ENCODE measurements at regions not wholly inside any gene's neighbourhood (a gene's known extent, or its start where the extent isn't known, plus 50 kb on each side); places are given as distances from the start of the nearest gene placed in this dataset.

- FAIRE-seq (no peak), ATAC-seq (no peak), DNase-seq (ENCODE audit: extremely low read depth in 1 of 4, low spot score in 3 of 4) (no peak)
- BruUV-seq (replicated peaks), result no TSS peak
- Histone ChIP-seq H3K4me3 (no peak overlapping the region), H3K4me1 (replicated peaks in 1 of 2; ENCODE audit: control insufficient read depth in 2 of 2, insufficient read depth in 2 of 2, low read length in 2 of 2) (peaks cover 0 to 3% of the 10 kb centered on the region in 2 experiments; a peak in 1 of 5 replicates), H3K9me1 (ENCODE audit: control insufficient read depth, insufficient read depth, low read length) (no peaks in the 10 kb centered on the region), H3K9me3 (replicated peaks; ENCODE audit: control insufficient read depth, insufficient read depth, low read depth, low read length) (no peaks in the 10 kb centered on the region), H4K20me1 (replicated peaks; ENCODE audit: control insufficient read depth, insufficient read depth, low read length) (no peaks in the 10 kb centered on the region), H3K4me2 (ENCODE audit: insufficient read depth, low read length) (no peak overlapping the region), H3K79me2 (ENCODE audit: control insufficient read depth, insufficient read depth, low read length) (no peaks in the 10 kb centered on the region), H3K27ac (ENCODE audit: extremely low read depth, low read depth, low read length) (no peak overlapping the region), H3K27me3 (ENCODE audit: control insufficient read depth in 2 of 2, insufficient read depth in 2 of 2, low read length in 2 of 2) (no peaks in the 10 kb centered on the region), H3K36me3 (ENCODE audit: control insufficient read depth, insufficient read depth, low read length) (no peaks in the 10 kb centered on the region), H3K9ac (ENCODE audit: insufficient read depth in 1 of 2, low read depth in 2 of 2, low read length in 2 of 2) (no peak overlapping the region), H2AFZ (ENCODE audit: low read depth, low read length) (no peak overlapping the region)
- ChIA-PET POLR2A (interaction anchor here (0.7 kb wide), 1 partner anchor 362 kb away, joined by 3 read pairs; no protein-coding TSS in a partner anchor), CTCF (ENCODE audit: low intra/inter-chr PET ratio) (no interaction called here)
- in situ Hi-C loops (cut with MboI), result no loop called here
- intact Hi-C loops (cut with micrococcal nuclease), result no loop called here
- TF ChIP-seq ZFX (CRISPR knock-in tag; IDR thresholded peaks at IDR 0.05), result no peak
- no peak for TF ChIP-seq MTA3 (IDR thresholded peaks at IDR 0.05; ENCODE audit: borderline replicate concordance)
- TF ChIP-seq TEAD4 (IDR thresholded peaks at IDR 0.05; ENCODE audit: low read length), result no peak
- TF ChIP-seq TEAD4 (CRISPR knock-in tag; IDR thresholded peaks at IDR 0.05; ENCODE audit: borderline replicate concordance), result no peak
- TF ChIP-seq ZNF140 (CRISPR knock-in tag; IDR thresholded peaks at IDR 0.05), result no peak
- TF ChIP-seq NR2F6 (CRISPR knock-in tag; IDR thresholded peaks at IDR 0.05), result no peak
- TF ChIP-seq TSC22D4 (tag; IDR thresholded peaks at IDR 0.05), result no peak
- no peak for TF ChIP-seq BRF1 (IDR thresholded peaks at IDR 0.05; ENCODE audit: borderline replicate concordance, extremely low read depth, insufficient read length)
- no peak for TF ChIP-seq MBD2 (IDR thresholded peaks at IDR 0.05; ENCODE audit: borderline replicate concordance, low read depth)
- TF ChIP-seq OTX1 (CRISPR knock-in tag; IDR thresholded peaks at IDR 0.05), result no peak
- TF ChIP-seq CREB3L1 (IDR thresholded peaks at IDR 0.05; ENCODE audit: borderline replicate concordance, low read depth), result no peak
- no peak for TF ChIP-seq CHCHD3 (CRISPR knock-in tag; IDR thresholded peaks at IDR 0.05)
- TF ChIP-seq CBX3 (IDR thresholded peaks at IDR 0.05; ENCODE audit: borderline replicate concordance in 1 of 2, low read length in 2 of 2), result no peak
- TF ChIP-seq CREB3 (tag; conservative IDR thresholded peaks at IDR 0.05; ENCODE audit: low read depth), result no peak
- no peak for TF ChIP-seq ZNF655 (CRISPR knock-in tag; IDR thresholded peaks at IDR 0.05)
- TF ChIP-seq CBX8 (IDR thresholded peaks at IDR 0.05; ENCODE audit: borderline replicate concordance, extremely low read depth, low read depth, low read length, poor library complexity, severe bottlenecking), result no peak
- no peak for TF ChIP-seq ILK (tag; IDR thresholded peaks at IDR 0.05; ENCODE audit: borderline replicate concordance, low read depth)
- no peak for TF ChIP-seq TFAM (CRISPR knock-in tag; conservative IDR thresholded peaks at IDR 0.05)
- TF ChIP-seq MLX (CRISPR knock-in tag; conservative IDR thresholded peaks at IDR 0.05), result no peak
- no peak for TF ChIP-seq NELFE (IDR thresholded peaks at IDR 0.05; ENCODE audit: insufficient read depth, insufficient read length)
- WGBS (ENCODE audit: insufficient coverage, low coverage, missing lambda C conversion rate), result 35% methylated on average over 11 of the region's 35 CpGs
These were observed 111.2 kb downstream of the PMAIP1 start for GRCh38 chr18:60010984-60011383.

Measured in K562 (cell line).